Sciatic nerve (tissue), 2 donors: ENCODE measurements at regions not wholly inside any gene's neighbourhood (a gene's known extent, or its start where the extent isn't known, plus 50 kb on each side); places are given as distances from the start of the nearest gene placed in this dataset.
A peak's percentile ranks its signal among the peaks of the same experiment; 100 is the strongest.
"Not testable (repeated sequence)": the region's sequence is repeated elsewhere in the genome, so short reads cannot be mapped to it uniquely, and the experiment has no call there.

Experiments
- ATAC-seq: fragments of 200-7000 bp; cut with Tn5 transposase; one replicate; pipeline ENCODE4 v1.9.1; 2020; ENCODE audit warnings: mild to moderate bottlenecking, moderate library complexity
- DNase-seq: peaks from one replicate; pipeline ENCODE4 v3.0.0-alpha.2; 2020; ENCODE audit warnings: low spot score
- intact Hi-C: fragments of 100-400 bp; cut with DNase I; formaldehyde crosslinking; loops from one replicate; pipeline ENCODE4 v1.14.2; 2022
- donor health status: DM: no; HTN: no; CAD: no.
- donor health status: DM: no; HTN: no; CAD: no.

GRCh38 chr21:33121715-33122475 is 52.0 kb downstream of the OLIG1 start:
- DNase-seq (no peak), ATAC-seq (no peak)
- intact Hi-C loops = loop anchor here (10.0 kb wide), 1 partner anchor 107 kb away; no protein-coding TSS in a partner anchor

GRCh38 chr21:33122507-33122906 is 52.6 kb downstream of the OLIG1 start:
- no peak for ATAC-seq
- intact Hi-C loops = loop anchor here (10.0 kb wide), 1 partner anchor 108 kb away; no protein-coding TSS in a partner anchor
- DNase-seq = no peak

- intact Hi-C loops = loop anchor here (10.0 kb wide), 1 partner anchor 109 kb away; no protein-coding TSS in a partner anchor
- ATAC-seq (no peak), DNase-seq (no peak)
These were observed 53.6 kb downstream of the OLIG1 start for GRCh38 chr21:33123374-33124123.

GRCh38 chr21:33124889-33125288 is 54.9 kb downstream of the OLIG1 start:
- DNase-seq (no peak), ATAC-seq (no peak)
- intact Hi-C loops = loop anchor here (10.0 kb wide), 1 partner anchor 110 kb away; no protein-coding TSS in a partner anchor

- intact Hi-C loops = loop anchor here (10.0 kb wide), 1 partner anchor 111 kb away; no protein-coding TSS in a partner anchor
- DNase-seq (no peak), ATAC-seq (no peak)
These were observed 55.9 kb downstream of the OLIG1 start for GRCh38 chr21:33125680-33126375.

- no peak for ATAC-seq
- intact Hi-C loops = loop anchor here (10.0 kb wide), 1 partner anchor 112 kb away; no protein-coding TSS in a partner anchor
- DNase-seq = no peak
These were observed 56.6 kb downstream of the OLIG1 start for GRCh38 chr21:33126569-33126968.

GRCh38 chr21:33127154-33127867 is 57.4 kb downstream of the OLIG1 start:
- intact Hi-C loops = loop anchor here (10.0 kb wide), 1 partner anchor 113 kb away; no protein-coding TSS in a partner anchor
- peak; percentile 96 for ATAC-seq
- DNase-seq = peak; percentile 90

- ATAC-seq (no peak), DNase-seq (no peak)
- intact Hi-C loops = loop anchor here (10.0 kb wide), 1 partner anchor 113 kb away; no protein-coding TSS in a partner anchor
These were observed 57.9 kb downstream of the OLIG1 start for GRCh38 chr21:33127868-33128242.

- DNase-seq = no peak
- intact Hi-C loops = loop anchor here (10.0 kb wide), 1 partner anchor 114 kb away; no protein-coding TSS in a partner anchor
- ATAC-seq = no peak
These were observed 58.6 kb downstream of the OLIG1 start for GRCh38 chr21:33128538-33128937.

- DNase-seq (no peak), ATAC-seq (no peak)
- intact Hi-C loops = loop anchor here (10.0 kb wide), 1 partner anchor 197 kb away; no protein-coding TSS in a partner anchor
These were observed 62.1 kb downstream of the OLIG1 start for GRCh38 chr21:33132054-33132453.

GRCh38 chr21:33133892-33134291 is 64.0 kb downstream of the OLIG1 start:
- ATAC-seq = no peak
- DNase-seq = no peak
- intact Hi-C loops = loop anchor here (10.0 kb wide), 1 partner anchor 199 kb away; no protein-coding TSS in a partner anchor

- DNase-seq (no peak), ATAC-seq (no peak)
- intact Hi-C loops = loop anchor here (10.0 kb wide), 1 partner anchor 201 kb away; no protein-coding TSS in a partner anchor
These were observed 66.0 kb downstream of the OLIG1 start for GRCh38 chr21:33135925-33136324.

- intact Hi-C loops = loop anchor here (10.0 kb wide), 1 partner anchor 202 kb away; no protein-coding TSS in a partner anchor
These were observed 67.0 kb downstream of the OLIG1 start for GRCh38 chr21:33136847-33137502.

GRCh38 chr21:33139084-33139483 is 69.1 kb downstream of the OLIG1 start:
- intact Hi-C loops = loop anchor here (10.0 kb wide), 1 partner anchor 204 kb away; no protein-coding TSS in a partner anchor
- ATAC-seq = no peak
- no peak for DNase-seq

More at GRCh38 chr21:33136847-33137502, 67.0 kb downstream of the OLIG1 start:
- no peak for DNase-seq
- ATAC-seq = no peak

GRCh38 chr21:33140288-33140687 is 70.3 kb downstream of the OLIG1 start:
- DNase-seq = no peak
- ATAC-seq = no peak
- intact Hi-C loops = no loop called here

- intact Hi-C loops = no loop called here
- no peak for DNase-seq
- no peak for ATAC-seq
These were observed 76.5 kb downstream of the OLIG1 start for GRCh38 chr21:33146467-33146866.

GRCh38 chr21:33149181-33149580 is 79.2 kb downstream of the OLIG1 start:
- no peak for DNase-seq
- ATAC-seq = no peak
- intact Hi-C loops = no loop called here

GRCh38 chr21:33150968-33151367 is 78.8 kb upstream of the IFNAR2 start:
- intact Hi-C loops, ATAC-seq, DNase-seq: not testable (repeated sequence)
